ENCODE measurements at regions not wholly inside any gene's neighbourhood (a gene's known extent, or its start where the extent isn't known, plus 50 kb on each side); places are given as distances from the start of the nearest gene placed in this dataset.

DNA sequence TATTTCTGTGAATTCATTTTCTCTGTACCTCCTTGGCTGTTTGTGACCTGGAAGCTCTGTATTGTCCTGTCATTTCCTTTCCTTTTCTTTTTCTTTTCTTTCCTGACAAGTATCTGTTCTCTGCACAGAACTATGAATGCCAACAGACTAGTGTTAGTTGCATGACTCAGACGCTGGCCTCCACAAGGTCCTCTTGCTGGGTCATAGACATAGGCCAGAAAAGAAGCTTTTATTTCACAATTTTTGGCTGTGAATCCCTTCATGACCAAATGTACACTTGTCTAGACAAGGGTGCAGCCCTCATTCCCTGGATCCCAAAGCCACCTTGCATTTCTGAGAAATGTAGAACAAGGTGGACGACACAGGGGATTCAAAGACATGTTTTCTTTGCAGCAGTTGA lies 104.1 kb upstream of the MTNR1B start:
- DNase-seq = no peak
- TF ChIP-seq, protein P1, sequence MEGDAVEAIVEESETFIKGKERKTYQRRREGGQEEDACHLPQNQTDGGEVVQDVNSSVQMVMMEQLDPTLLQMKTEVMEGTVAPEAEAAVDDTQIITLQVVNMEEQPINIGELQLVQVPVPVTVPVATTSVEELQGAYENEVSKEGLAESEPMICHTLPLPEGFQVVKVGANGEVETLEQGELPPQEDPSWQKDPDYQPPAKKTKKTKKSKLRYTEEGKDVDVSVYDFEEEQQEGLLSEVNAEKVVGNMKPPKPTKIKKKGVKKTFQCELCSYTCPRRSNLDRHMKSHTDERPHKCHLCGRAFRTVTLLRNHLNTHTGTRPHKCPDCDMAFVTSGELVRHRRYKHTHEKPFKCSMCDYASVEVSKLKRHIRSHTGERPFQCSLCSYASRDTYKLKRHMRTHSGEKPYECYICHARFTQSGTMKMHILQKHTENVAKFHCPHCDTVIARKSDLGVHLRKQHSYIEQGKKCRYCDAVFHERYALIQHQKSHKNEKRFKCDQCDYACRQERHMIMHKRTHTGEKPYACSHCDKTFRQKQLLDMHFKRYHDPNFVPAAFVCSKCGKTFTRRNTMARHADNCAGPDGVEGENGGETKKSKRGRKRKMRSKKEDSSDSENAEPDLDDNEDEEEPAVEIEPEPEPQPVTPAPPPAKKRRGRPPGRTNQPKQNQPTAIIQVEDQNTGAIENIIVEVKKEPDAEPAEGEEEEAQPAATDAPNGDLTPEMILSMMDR (IDR thresholded peaks at IDR 0.05; ENCODE audit: low read depth, low read length) = no peak

DNA sequence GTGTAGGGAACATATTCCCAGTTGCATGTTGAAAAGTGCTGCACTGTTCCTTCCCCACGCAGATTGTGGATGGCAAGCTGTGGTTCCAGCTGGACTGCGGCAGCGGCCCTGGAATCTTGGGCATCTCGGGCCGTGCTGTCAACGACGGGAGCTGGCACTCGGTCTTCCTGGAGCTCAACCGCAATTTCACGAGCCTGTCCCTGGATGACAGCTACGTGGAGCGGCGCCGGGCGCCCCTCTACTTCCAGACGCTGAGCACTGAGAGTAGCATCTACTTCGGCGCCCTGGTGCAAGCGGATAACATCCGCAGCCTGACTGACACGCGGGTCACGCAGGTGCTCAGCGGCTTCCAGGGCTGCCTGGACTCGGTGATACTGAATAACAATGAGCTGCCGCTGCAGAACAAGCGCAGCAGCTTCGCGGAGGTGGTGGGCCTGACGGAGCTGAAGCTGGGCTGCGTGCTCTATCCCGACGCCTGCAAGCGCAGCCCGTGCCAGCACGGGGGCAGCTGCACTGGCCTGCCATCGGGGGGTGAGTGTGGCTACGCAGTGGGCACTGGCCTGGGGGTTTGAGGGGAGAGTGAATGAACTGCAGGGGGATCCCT lies 102.7 kb upstream of the MTNR1B start:
- Histone ChIP-seq H3K4me1 (no peaks in the 10 kb centered on the region), H3K36me3 (no peaks in the 10 kb centered on the region), H3K9me3 (no peaks in the 10 kb centered on the region), H3K4me3 (ENCODE audit: low read depth, low read length) (no peak overlapping the region), H3K27me3 (no peaks in the 10 kb centered on the region)
- no peak for DNase-seq
- TF ChIP-seq, protein P1 (IDR thresholded peaks at IDR 0.05; ENCODE audit: low read depth, low read length) = no peak

More for the DNA sequence above, 104.1 kb upstream of the MTNR1B start:
- H3K9me3 ChIP-seq = no peaks in the 10 kb centered on the region
- H3K36me3 ChIP-seq = no peaks in the 10 kb centered on the region
- no peaks in the 10 kb centered on the region for H3K27me3 ChIP-seq
- no peak overlapping the region for H3K4me3 ChIP-seq (ENCODE audit: low read depth, low read length)
- no peaks in the 10 kb centered on the region for H3K4me1 ChIP-seq

DNA sequence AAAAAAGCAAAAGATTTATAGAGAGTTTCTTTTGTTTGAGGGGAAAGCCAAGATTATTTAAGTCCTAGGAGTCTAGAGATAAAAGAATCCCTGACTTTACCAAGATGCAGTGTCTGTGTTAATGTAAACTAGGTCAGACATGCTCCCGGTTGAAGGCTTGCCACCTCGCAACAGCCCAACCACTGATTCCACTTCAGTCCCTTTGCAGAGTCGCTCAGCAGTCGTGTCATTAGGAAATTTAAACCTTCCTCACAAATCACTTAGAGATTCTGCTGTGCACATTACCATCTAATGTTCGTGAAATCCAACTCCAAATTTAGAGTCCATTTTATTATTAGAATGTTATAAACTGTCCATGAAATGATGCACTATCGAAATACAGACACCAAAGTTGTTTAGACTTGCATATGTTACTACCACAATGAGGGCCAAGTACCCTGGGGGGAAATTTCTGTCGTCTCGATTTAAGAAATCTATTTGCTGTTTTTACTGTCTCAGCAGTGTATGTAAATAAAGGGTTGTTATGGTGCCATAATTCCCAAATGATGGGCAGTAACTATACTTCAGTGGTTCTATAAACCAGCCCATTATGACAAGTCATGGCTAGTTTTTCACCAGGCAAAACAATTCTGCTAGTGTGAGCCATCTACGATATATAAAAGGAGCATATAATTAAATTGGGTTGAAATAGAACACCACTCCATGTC lies 101.4 kb upstream of the MTNR1B start:
- DNase-seq = no peak
- TF ChIP-seq, protein P1 (IDR thresholded peaks at IDR 0.05; ENCODE audit: low read depth, low read length) = no peak
- no peaks in the 10 kb centered on the region for H3K9me3 ChIP-seq

DNA sequence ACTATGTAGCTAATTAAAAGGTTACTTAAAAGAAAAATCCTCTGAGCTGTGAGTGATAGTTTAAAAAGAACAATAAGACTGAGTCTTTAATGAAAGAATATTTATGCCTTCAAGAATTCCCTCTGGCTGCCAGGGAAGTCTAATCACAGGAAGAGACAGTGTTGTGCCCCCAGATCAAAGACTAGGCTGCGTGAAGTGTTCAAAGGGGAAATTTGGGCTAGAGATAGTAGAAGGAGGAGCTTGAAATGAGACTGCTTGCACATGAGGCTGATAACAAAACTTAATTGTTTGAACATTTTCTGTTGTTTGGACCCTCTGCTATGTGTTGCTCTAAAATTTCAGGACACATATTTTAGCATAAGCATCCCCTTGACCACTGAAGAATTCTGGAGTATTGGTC lies 99.7 kb upstream of the MTNR1B start:
- H3K27me3 ChIP-seq = no peaks in the 10 kb centered on the region
- H3K9me3 ChIP-seq = no peaks in the 10 kb centered on the region
- no peak for DNase-seq
- H3K4me3 ChIP-seq (ENCODE audit: low read depth, low read length) = no peak overlapping the region
- H3K4me1 ChIP-seq = no peaks in the 10 kb centered on the region
- no peaks in the 10 kb centered on the region for H3K36me3 ChIP-seq
- TF ChIP-seq, protein P1 (IDR thresholded peaks at IDR 0.05; ENCODE audit: low read depth, low read length) = no peak

More for the DNA sequence above, 101.4 kb upstream of the MTNR1B start:
- Histone ChIP-seq H3K4me1 (no peaks in the 10 kb centered on the region), H3K4me3 (ENCODE audit: low read depth, low read length) (no peak overlapping the region), H3K27me3 (no peaks in the 10 kb centered on the region), H3K36me3 (no peaks in the 10 kb centered on the region)

DNA sequence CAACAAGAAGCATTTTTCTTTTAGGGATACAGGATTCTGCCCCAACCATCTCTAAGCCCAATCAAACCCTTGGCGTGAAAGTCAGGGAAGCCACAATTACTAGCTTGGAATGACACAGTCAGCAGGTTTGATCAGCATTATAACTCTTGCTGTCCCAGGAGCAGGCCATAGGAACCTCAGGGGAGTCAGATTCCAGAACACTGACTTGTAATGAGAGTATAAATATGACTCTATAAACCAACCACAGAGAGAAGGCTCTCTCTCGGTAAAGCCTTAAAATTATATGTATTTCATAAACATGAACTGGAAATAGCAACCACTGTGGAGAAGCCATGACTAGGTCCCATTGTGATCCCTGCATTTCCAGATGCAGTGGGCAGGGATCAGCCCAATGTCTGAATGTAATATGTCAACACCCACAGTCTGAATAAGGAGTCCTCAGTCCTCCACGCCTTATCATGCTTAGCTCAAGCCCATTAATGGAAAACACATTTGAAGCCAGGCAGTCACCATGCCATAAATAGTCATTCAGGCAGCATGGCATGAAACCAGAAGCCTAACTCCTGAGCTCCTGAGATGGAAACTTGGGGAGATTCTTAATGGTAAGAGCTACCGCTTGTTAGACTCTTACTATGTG lies 99.1 kb upstream of the MTNR1B start:
- no peaks in the 10 kb centered on the region for H3K36me3 ChIP-seq
- H3K4me3 ChIP-seq (ENCODE audit: low read depth, low read length) = no peak overlapping the region
- no peaks in the 10 kb centered on the region for H3K4me1 ChIP-seq
- H3K9me3 ChIP-seq = no peaks in the 10 kb centered on the region
- no peak for DNase-seq
- TF ChIP-seq, protein P1 (IDR thresholded peaks at IDR 0.05; ENCODE audit: low read depth, low read length) = no peak
- H3K27me3 ChIP-seq = no peaks in the 10 kb centered on the region

DNA sequence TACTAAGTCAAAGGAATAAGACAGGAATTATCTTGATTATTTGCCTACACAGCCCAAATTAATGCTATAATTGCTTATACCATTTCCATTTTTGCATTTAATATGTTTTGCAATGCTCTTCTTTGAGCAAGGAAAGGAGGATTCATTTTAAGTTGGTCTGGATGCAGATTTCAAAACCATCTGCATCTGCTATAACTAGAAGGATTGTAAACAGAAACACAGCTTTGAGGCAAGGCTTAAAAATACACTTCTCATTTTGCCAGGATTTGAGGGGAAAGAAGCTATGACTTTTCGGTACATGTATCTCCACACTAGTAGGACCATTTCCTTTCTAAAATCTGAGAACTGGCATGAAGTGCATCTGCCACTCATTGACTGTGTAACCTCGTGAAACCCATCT lies 95.9 kb upstream of the MTNR1B start:
- TF ChIP-seq, protein P1 (IDR thresholded peaks at IDR 0.05; ENCODE audit: low read depth, low read length) = no peak
- Histone ChIP-seq H3K4me3 (ENCODE audit: low read depth, low read length) (no peak overlapping the region), H3K4me1 (no peaks in the 10 kb centered on the region), H3K9me3 (no peaks in the 10 kb centered on the region), H3K27me3 (no peaks in the 10 kb centered on the region), H3K36me3 (no peaks in the 10 kb centered on the region)
- no peak for DNase-seq
